Type B pancreatic cell (in vitro differentiated cells): ENCODE measurements at regions not wholly inside any gene's neighbourhood (a gene's known extent, or its start where the extent isn't known, plus 50 kb on each side); places are given as distances from the start of the nearest gene placed in this dataset.

ENCODE experiments used
- DNase-seq: peaks from one replicate; pipeline ENCODE4 v3.0.0; 2021; ENCODE audit warnings: mixed read lengths; ENCODE audit not compliant: unreplicated experiment; ENCODE audit errors: extremely low spot score
- H3K27ac Mint-ChIP-seq: 2 replicates; pipeline ENCODE4 v1.8.0; 2021; ENCODE audit warnings: mild to moderate bottlenecking, mixed read lengths
- H3K27me3 Mint-ChIP-seq: 2 replicates; pipeline ENCODE4 v1.8.0; 2021; ENCODE audit warnings: mixed read lengths
- H3K36me3 Mint-ChIP-seq: 2 replicates; pipeline ENCODE4 v1.8.0; 2021; ENCODE audit warnings: mixed read lengths
- H3K4me1 Mint-ChIP-seq: one replicate; pipeline ENCODE4 v1.8.0; 2021; ENCODE audit warnings: mixed read lengths; ENCODE audit not compliant: unreplicated experiment
- H3K4me3 Mint-ChIP-seq: 2 replicates; pipeline ENCODE4 v1.8.0; 2021; ENCODE audit warnings: mild to moderate bottlenecking, mixed read lengths
- H3K9me3 Mint-ChIP-seq: 2 replicates; pipeline ENCODE4 v1.8.0; 2021; ENCODE audit warnings: mixed read lengths
- TF ChIP-seq, protein P1 (sequence below): fragments of 200-600 bp; sonication (generic); conservative IDR thresholded peaks from 2 replicates; pipeline ENCODE4 v1.5.0; 2021; ENCODE audit warnings: antibody characterized with exemption, mild to moderate bottlenecking

GRCh38 chr10:33391611-33392465, 57.4 kb upstream of the NRP1 start:
- no peak for DNase-seq
- Mint-ChIP-seq H3K9me3 (peaks cover 10% of the 10 kb centered on the region), H3K27me3 (peaks cover 7% of the 10 kb centered on the region), H3K36me3 (no peaks in the 10 kb centered on the region), H3K4me3 (no peak overlapping the region), H3K27ac (no peak overlapping the region), H3K4me1 (peaks cover 4% of the 10 kb centered on the region)
- TF ChIP-seq, protein P1, sequence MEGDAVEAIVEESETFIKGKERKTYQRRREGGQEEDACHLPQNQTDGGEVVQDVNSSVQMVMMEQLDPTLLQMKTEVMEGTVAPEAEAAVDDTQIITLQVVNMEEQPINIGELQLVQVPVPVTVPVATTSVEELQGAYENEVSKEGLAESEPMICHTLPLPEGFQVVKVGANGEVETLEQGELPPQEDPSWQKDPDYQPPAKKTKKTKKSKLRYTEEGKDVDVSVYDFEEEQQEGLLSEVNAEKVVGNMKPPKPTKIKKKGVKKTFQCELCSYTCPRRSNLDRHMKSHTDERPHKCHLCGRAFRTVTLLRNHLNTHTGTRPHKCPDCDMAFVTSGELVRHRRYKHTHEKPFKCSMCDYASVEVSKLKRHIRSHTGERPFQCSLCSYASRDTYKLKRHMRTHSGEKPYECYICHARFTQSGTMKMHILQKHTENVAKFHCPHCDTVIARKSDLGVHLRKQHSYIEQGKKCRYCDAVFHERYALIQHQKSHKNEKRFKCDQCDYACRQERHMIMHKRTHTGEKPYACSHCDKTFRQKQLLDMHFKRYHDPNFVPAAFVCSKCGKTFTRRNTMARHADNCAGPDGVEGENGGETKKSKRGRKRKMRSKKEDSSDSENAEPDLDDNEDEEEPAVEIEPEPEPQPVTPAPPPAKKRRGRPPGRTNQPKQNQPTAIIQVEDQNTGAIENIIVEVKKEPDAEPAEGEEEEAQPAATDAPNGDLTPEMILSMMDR: no peak

DNA sequence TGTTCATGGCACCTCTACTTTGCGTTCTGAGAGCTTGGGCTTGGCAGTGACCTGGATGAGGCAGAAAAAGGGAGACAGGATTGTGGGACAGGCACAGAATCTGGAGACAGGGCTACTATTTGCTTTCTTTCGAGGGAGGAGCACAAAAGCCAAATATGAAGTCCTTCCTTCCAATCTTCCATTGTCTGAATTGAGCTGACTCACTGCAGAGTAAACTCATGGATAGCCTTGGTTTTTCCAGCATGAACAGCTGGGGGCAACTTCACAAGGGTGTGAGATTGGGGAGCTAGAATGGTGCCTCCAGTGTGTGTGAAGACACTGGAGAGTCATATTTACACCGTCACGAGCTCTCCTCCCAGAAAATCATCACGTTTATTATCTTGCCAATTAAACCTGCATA, 55.6 kb upstream of the NRP1 start:
- TF ChIP-seq, protein P1: no peak
- Mint-ChIP-seq H3K36me3 (no peaks in the 10 kb centered on the region), H3K27me3 (peaks cover 7% of the 10 kb centered on the region), H3K27ac (no peak overlapping the region), H3K4me3 (no peak overlapping the region), H3K4me1 (peaks cover 6% of the 10 kb centered on the region), H3K9me3 (peaks cover 5% of the 10 kb centered on the region)
- no peak for DNase-seq

- DNase-seq: no peak
- Mint-ChIP-seq H3K9me3 (peaks cover 5% of the 10 kb centered on the region), H3K27ac (no peak overlapping the region), H3K27me3 (peaks cover 7% of the 10 kb centered on the region), H3K36me3 (no peaks in the 10 kb centered on the region), H3K4me1 (peaks cover 6% of the 10 kb centered on the region), H3K4me3 (no peak overlapping the region)
- TF ChIP-seq, protein P1: no peak
These were observed 54.3 kb upstream of the NRP1 start for GRCh38 chr10:33388785-33389184.

DNA sequence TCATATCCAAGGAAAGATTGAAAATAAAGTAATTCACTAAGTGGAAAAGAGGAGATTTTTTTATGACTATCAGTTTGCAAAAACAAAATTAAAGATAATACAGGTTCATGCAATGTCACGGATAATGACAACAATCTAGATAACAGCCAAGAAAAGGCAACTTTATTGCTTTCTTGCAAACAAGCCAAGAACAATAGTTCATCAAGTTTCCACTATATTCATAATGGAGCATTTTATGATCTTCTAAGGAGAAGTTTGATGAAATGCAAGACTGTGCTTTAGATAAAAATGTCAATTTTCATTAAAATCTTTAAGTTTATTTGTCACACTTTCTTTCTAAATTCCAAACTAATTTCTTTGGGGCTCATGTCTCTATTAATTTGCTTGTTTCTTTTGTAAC, 53.9 kb upstream of the NRP1 start:
- Mint-ChIP-seq H3K27ac (no peak overlapping the region), H3K4me3 (no peak overlapping the region)

GRCh38 chr10:33387720-33388119, 53.3 kb upstream of the NRP1 start:
- DNase-seq: no peak
- H3K4me1 Mint-ChIP-seq: peaks cover 12% of the 10 kb centered on the region
- peaks cover 11% of the 10 kb centered on the region for H3K27me3 Mint-ChIP-seq
- H3K4me3 Mint-ChIP-seq: no peak overlapping the region
- H3K36me3 Mint-ChIP-seq: no peaks in the 10 kb centered on the region
- TF ChIP-seq, protein P1: no peak
- H3K27ac Mint-ChIP-seq: no peak overlapping the region
- peaks cover 5% of the 10 kb centered on the region for H3K9me3 Mint-ChIP-seq

More for the DNA sequence above, 53.9 kb upstream of the NRP1 start:
- DNase-seq: no peak
- H3K9me3 Mint-ChIP-seq: peaks cover 5% of the 10 kb centered on the region
- TF ChIP-seq, protein P1: no peak
- H3K4me1 Mint-ChIP-seq: peaks cover 6% of the 10 kb centered on the region
- H3K27me3 Mint-ChIP-seq: peaks cover 7% of the 10 kb centered on the region
- no peaks in the 10 kb centered on the region for H3K36me3 Mint-ChIP-seq
